MCF 10A (cell line): ENCODE measurements at regions not wholly inside any gene's neighbourhood (a gene's known extent, or its start where the extent isn't known, plus 50 kb on each side); places are given as distances from the start of the nearest gene placed in this dataset.

Experiments used
- BruUV-seq: library from RNA; stranded (reverse); fragments of 400-500 nt; replicated peaks from 2 replicates; lab custom pipeline; 2021; lab: Mats Ljungman, UMichigan
- CTCF ChIA-PET: fragments of 300-600 bp; sonication (Branson Sonifier 250); formaldehyde crosslinking; extraction: SDS; loops from one replicate; lab custom pipeline; 2021; ENCODE audit warnings: antibody characterized with exemption, inconsistent platforms; lab: Yijun Ruan, JAX
- POLR2A ChIA-PET: fragments of 300-600, 350-650 bp; sonication (Branson Sonifier 250); formaldehyde crosslinking; extraction: SDS; loops from one replicate; lab custom pipeline; 2020; ENCODE audit warnings: antibody characterized with exemption, inconsistent platforms; lab: Yijun Ruan, JAX
- DNase-seq: peaks from one replicate; pipeline ENCODE4 v3.0.0-alpha.2; 2018; ENCODE audit not compliant: unreplicated experiment
- H3K27ac Mint-ChIP-seq: one replicate; pipeline ENCODE4 v1.8.0; 2022; ENCODE audit warnings: mild to moderate bottlenecking, low read depth, mixed read lengths; ENCODE audit not compliant: unreplicated experiment
- H3K27me3 Mint-ChIP-seq: one replicate; pipeline ENCODE4 v1.8.0; 2022; ENCODE audit warnings: mixed read lengths; ENCODE audit not compliant: insufficient read depth, unreplicated experiment
- H3K36me3 Mint-ChIP-seq: one replicate; pipeline ENCODE4 v1.8.0; 2022; ENCODE audit warnings: mild to moderate bottlenecking, moderate library complexity, mixed read lengths; ENCODE audit not compliant: insufficient read depth, unreplicated experiment
- H3K4me1 Mint-ChIP-seq: one replicate; pipeline ENCODE4 v1.8.0; 2022; ENCODE audit warnings: mixed read lengths; ENCODE audit not compliant: insufficient read depth, unreplicated experiment
- H3K4me3 Mint-ChIP-seq: one replicate; pipeline ENCODE4 v1.8.0; 2022; ENCODE audit warnings: mild to moderate bottlenecking, moderate library complexity, mixed read lengths; ENCODE audit not compliant: unreplicated experiment
- H3K9me3 Mint-ChIP-seq: one replicate; pipeline ENCODE4 v1.8.0; 2022; ENCODE audit warnings: mixed read lengths; ENCODE audit not compliant: unreplicated experiment
- intact Hi-C: fragments of 100-400 bp; cut with micrococcal nuclease; formaldehyde crosslinking; loops from 2 replicates; pipeline ENCODE4 v1.14.1; 2022
- TF ChIP-seq, protein P1 (sequence below): fragments of 200-600 bp; IDR thresholded peaks from one replicate; pipeline ENCODE4 v1.8.0; 2022; ENCODE audit warnings: antibody characterized with exemption, mild to moderate bottlenecking; ENCODE audit not compliant: unreplicated experiment

DNA sequence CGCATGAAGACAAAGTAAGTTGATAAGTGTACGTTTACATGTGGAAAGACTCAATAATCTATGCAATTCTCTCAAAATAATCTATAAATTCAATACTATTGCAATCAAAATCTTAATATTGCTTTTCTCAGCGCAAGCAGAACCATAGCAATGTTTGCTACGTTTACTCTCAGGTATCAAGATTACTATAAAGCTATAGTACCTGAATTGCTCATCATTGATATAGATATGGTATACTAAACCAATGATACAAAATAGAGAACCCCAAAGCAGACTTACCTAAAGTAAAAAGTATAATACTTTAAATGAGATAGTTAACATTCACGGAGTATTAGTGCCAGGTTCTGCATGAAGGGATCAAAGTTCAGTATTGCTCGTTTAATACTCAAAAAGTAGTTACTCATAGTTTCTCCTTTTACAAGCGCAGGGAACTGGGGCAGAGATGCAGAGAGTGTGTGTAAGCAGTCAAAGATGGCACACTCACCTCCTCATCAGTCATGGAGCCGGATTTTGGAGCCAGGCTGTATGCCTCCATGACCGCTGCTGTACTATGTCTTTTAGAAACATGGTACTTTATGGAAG lies 391.0 kb upstream of the ID2 start:
- peaks cover 15% of the 10 kb centered on the region for H3K9me3 Mint-ChIP-seq
- CTCF ChIA-PET = no interaction called here

DNA sequence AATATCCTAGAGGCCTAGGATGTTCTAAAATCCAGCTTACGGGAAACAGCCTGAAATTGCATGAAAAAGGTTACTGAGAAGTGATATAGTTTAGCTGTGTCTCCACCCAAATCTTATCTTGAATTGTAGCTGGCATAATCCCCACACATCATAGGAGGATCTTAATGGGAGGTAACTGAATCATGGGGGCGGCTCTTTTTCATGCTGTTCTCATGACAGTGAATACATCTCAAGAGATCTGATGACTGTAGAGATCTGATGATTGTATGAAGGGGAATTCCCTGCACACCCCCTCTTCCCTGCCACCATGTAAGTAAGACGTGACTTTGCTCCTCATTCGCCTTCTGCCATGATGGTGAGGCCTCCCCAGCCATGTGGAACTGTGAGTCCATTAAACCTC lies 385.6 kb upstream of the ID2 start:
- no TSS peak for BruUV-seq
- H3K4me3 Mint-ChIP-seq = no peak overlapping the region
- ChIA-PET CTCF (no interaction called here), POLR2A (no interaction called here)
- peaks cover 5% of the 10 kb centered on the region for H3K9me3 Mint-ChIP-seq
- intact Hi-C loops = no loop called here
- DNase-seq = no peak
- no peak overlapping the region for H3K27ac Mint-ChIP-seq
- H3K27me3 Mint-ChIP-seq = no peaks in the 10 kb centered on the region
- H3K4me1 Mint-ChIP-seq = no peaks in the 10 kb centered on the region
- H3K36me3 Mint-ChIP-seq = no peaks in the 10 kb centered on the region
- TF ChIP-seq, protein P1, sequence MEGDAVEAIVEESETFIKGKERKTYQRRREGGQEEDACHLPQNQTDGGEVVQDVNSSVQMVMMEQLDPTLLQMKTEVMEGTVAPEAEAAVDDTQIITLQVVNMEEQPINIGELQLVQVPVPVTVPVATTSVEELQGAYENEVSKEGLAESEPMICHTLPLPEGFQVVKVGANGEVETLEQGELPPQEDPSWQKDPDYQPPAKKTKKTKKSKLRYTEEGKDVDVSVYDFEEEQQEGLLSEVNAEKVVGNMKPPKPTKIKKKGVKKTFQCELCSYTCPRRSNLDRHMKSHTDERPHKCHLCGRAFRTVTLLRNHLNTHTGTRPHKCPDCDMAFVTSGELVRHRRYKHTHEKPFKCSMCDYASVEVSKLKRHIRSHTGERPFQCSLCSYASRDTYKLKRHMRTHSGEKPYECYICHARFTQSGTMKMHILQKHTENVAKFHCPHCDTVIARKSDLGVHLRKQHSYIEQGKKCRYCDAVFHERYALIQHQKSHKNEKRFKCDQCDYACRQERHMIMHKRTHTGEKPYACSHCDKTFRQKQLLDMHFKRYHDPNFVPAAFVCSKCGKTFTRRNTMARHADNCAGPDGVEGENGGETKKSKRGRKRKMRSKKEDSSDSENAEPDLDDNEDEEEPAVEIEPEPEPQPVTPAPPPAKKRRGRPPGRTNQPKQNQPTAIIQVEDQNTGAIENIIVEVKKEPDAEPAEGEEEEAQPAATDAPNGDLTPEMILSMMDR = no peak

More for the DNA sequence above, 391.0 kb upstream of the ID2 start:
- POLR2A ChIA-PET = no interaction called here
- TF ChIP-seq, protein P1 = no peak
- no peaks in the 10 kb centered on the region for H3K27me3 Mint-ChIP-seq
- H3K36me3 Mint-ChIP-seq = no peaks in the 10 kb centered on the region
- intact Hi-C loops = no loop called here
- H3K27ac Mint-ChIP-seq = no peak overlapping the region
- H3K4me1 Mint-ChIP-seq = no peaks in the 10 kb centered on the region
- no peak for DNase-seq
- no peak overlapping the region for H3K4me3 Mint-ChIP-seq
- BruUV-seq = no TSS peak

DNA sequence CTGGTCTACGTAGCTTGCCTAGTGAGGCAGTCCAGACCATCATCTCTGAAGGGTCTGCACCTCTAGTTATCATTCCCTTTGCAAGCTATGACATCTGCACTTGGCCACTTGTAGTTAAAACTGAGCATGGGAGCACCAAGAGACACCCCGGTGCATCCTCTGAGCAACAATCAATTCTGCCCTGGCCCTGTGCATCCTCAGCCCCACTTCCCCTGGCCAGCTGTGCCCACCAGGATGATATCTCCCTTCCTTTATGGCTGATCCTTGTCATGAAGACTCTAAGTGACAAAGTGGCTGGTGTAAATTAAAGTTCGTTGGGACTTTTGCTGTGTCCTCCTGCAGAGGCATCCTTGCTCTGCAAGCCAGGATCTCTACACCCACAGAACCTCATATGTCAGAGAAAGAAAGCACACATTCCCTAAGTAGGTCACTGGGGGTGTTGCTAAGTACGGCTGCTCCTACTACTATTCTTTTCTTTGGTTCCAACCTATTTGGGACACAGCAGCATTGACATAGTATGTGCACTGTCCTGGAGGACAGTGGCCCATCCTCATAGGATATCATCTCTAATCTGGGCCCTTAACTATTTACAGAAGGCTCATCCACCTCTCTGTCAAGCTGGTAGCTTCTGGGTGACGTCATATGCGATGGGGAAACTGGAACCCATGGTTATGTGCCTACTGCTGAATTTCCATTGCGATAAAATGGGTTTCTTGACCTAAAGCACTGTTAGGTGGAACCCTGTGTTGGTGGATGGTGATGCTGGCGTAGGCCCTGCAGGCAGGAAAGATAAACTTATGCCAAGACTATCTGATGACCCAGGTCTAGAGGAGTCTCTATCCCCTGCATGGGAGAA lies 384.3 kb upstream of the ID2 start:
- DNase-seq = no peak
- Mint-ChIP-seq H3K36me3 (no peaks in the 10 kb centered on the region), H3K4me1 (no peaks in the 10 kb centered on the region), H3K27me3 (no peaks in the 10 kb centered on the region), H3K27ac (no peak overlapping the region), H3K9me3 (peaks cover 5% of the 10 kb centered on the region), H3K4me3 (no peak overlapping the region)
- ChIA-PET POLR2A (no interaction called here), CTCF (no interaction called here)
- BruUV-seq = no TSS peak
- TF ChIP-seq, protein P1 = no peak
- intact Hi-C loops = no loop called here

DNA sequence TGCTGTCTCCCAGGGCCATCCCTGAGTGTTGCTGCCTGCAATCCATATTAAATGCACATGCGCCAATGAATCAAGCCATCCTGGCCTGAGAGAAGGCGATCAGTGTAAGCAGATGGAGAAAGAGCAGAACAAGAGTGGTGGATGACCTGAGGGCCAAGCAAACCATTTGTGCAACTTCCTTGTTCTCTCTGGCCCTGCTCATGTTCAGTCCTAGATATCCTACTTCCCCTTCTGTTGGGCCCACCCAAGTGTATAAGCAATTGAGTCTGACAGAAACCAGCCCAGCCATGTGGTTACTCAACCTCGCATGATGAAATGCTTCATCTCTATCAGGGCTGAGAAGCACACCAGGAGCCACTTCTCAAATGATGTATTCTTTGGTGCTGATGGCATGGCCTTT lies 383.1 kb upstream of the ID2 start:
- BruUV-seq = no TSS peak
- no peak for DNase-seq
- H3K36me3 Mint-ChIP-seq = no peaks in the 10 kb centered on the region
- H3K4me3 Mint-ChIP-seq = no peak overlapping the region
- ChIA-PET CTCF (no interaction called here), POLR2A (no interaction called here)
- intact Hi-C loops = no loop called here
- H3K4me1 Mint-ChIP-seq = no peaks in the 10 kb centered on the region
- no peak overlapping the region for H3K27ac Mint-ChIP-seq
- TF ChIP-seq, protein P1 = no peak
- no peaks in the 10 kb centered on the region for H3K27me3 Mint-ChIP-seq
- H3K9me3 Mint-ChIP-seq = peaks cover 5% of the 10 kb centered on the region
